HCT116 (cell line): ENCODE measurements at regions not wholly inside any gene's neighbourhood (a gene's known extent, or its start where the extent isn't known, plus 50 kb on each side); places are given as distances from the start of the nearest gene placed in this dataset.
"Not testable (repeated sequence)": the region's sequence is repeated elsewhere in the genome, so short reads cannot be mapped to it uniquely, and the experiment has no call there.

ENCODE experiments used
- CEBPB ChIP-seq: IDR thresholded peaks from 2 replicates; pipeline ENCODE4 v1.6.1; 2012; ENCODE audit warnings: low read depth
- EZH2 ChIP-seq: fragments of 200-600 bp; sonication (generic); IDR thresholded peaks from 2 replicates; pipeline ENCODE4 v1.6.1; 2017; ENCODE audit warnings: antibody characterized with exemption, mixed run types
- POLR2A ChIP-seq: IDR thresholded peaks from 2 replicates; pipeline ENCODE4 v1.7.0; 2011; ENCODE audit warnings: borderline replicate concordance; ENCODE audit not compliant: insufficient read depth, insufficient read length; ENCODE audit errors: extremely low read depth
- POLR2AphosphoS5 ChIP-seq: IDR thresholded peaks from 2 replicates; pipeline ENCODE4 v1.6.1; 2011; ENCODE audit warnings: mild to moderate bottlenecking, low read depth, low read length, moderate library complexity
- TF ChIP-seq, protein P1 (sequence below), 3 experiments: fragments of 200-600 bp in 1 of 3; sonication (generic) in 1 of 3; IDR thresholded peaks in 2 of 3; conservative IDR thresholded peaks in 1 of 3; 2 replicates each; pipeline ENCODE4 v1.5.1; 2012 to 2017; ENCODE audit warnings: low read depth in 2 of 3, low read length in 2 of 3, antibody characterized with exemption in 1 of 3, borderline replicate concordance in 1 of 3, control low read depth in 1 of 3, mild to moderate bottlenecking in 1 of 3, mixed read lengths in 1 of 3, mixed run types in 1 of 3, moderate library complexity in 1 of 3; ENCODE audit not compliant: insufficient read depth in 1 of 3
- TF ChIP-seq, protein P2 (sequence below): IDR thresholded peaks from 2 replicates; pipeline ENCODE4 v1.6.1; 2012
- TF ChIP-seq, protein P3 (sequence below): IDR thresholded peaks from 2 replicates; pipeline ENCODE4 v1.6.1; 2012

DNA sequence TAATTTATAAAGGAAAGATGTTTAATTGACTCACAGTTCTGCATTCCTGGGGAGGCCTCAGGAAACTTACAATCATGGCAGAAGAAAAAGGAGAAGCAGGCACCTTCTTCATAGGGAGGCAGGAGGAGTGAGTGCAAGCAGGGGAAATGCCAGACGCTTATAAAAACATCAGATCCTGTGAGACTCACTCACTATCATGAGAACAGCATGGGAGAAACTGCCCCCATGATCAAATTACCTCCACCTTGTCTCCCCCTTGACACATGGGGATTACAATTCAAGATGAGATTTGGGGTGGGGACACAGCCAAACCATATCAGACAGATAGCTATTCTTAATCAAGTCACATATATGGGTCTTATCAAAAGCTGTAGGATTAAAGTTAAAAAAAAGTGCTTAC is 956.7 kb downstream of the TRHDE start:
- TF ChIP-seq, protein P1, sequence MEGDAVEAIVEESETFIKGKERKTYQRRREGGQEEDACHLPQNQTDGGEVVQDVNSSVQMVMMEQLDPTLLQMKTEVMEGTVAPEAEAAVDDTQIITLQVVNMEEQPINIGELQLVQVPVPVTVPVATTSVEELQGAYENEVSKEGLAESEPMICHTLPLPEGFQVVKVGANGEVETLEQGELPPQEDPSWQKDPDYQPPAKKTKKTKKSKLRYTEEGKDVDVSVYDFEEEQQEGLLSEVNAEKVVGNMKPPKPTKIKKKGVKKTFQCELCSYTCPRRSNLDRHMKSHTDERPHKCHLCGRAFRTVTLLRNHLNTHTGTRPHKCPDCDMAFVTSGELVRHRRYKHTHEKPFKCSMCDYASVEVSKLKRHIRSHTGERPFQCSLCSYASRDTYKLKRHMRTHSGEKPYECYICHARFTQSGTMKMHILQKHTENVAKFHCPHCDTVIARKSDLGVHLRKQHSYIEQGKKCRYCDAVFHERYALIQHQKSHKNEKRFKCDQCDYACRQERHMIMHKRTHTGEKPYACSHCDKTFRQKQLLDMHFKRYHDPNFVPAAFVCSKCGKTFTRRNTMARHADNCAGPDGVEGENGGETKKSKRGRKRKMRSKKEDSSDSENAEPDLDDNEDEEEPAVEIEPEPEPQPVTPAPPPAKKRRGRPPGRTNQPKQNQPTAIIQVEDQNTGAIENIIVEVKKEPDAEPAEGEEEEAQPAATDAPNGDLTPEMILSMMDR (IDR thresholded peaks at IDR 0.05 in 2 of 3, conservative IDR thresholded peaks at IDR 0.05 in 1 of 3; ENCODE audit: borderline replicate concordance in 1 of 3, insufficient read depth in 1 of 3, low read depth in 2 of 3, low read length in 2 of 3) = not testable (repeated sequence)
- not testable (repeated sequence) for TF ChIP-seq EZH2, POLR2A, POLR2AphosphoS5, CEBPB
- TF ChIP-seq, protein P2, sequence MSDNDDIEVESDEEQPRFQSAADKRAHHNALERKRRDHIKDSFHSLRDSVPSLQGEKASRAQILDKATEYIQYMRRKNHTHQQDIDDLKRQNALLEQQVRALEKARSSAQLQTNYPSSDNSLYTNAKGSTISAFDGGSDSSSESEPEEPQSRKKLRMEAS = not testable (repeated sequence)
- TF ChIP-seq, protein P3, sequence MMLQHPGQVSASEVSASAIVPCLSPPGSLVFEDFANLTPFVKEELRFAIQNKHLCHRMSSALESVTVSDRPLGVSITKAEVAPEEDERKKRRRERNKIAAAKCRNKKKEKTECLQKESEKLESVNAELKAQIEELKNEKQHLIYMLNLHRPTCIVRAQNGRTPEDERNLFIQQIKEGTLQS = not testable (repeated sequence)
